ENCODE measurements at regions not wholly inside any gene's neighbourhood (a gene's known extent, or its start where the extent isn't known, plus 50 kb on each side); places are given as distances from the start of the nearest gene placed in this dataset.
"Not testable (repeated sequence)": the region's sequence is repeated elsewhere in the genome, so short reads cannot be mapped to it uniquely, and the experiment has no call there.

- DNase-seq = no peak
Measured at GRCh38 chr20:41783423-41784208, 165.4 kb upstream of the CHD6 start.

DNA sequence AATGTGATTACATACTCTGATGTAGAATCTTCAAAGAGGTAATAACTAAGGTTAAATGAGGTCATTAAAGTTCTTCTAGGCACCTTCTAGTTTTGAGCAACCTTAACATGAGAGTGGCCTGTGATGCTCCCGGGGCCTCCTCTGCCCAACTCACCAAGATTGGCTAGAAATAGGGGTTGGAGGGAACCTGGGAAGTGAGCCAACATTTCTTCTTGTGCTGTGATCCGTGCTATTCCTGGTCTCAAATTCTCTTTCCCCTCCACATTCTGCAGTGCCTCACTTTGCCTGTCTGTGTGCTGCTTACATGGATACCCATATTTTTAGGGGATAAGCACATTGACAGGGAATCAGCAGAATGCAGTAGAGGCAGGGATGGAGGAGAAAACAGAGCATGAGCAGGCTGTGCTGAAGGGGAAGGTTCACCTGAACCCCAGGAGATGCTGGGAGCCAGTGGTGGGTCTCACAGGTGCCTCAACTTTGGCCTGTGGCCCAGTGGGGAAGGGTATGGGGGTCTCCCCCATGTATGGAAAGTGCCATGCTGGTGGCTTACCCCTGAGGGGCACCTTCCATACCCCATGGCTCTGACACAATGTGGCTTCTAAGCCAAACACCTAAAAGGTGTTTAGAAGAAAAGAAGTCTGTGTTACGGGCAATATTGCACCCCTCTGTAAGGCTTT is 164.7 kb upstream of the CHD6 start:
- no peak for DNase-seq

DNA sequence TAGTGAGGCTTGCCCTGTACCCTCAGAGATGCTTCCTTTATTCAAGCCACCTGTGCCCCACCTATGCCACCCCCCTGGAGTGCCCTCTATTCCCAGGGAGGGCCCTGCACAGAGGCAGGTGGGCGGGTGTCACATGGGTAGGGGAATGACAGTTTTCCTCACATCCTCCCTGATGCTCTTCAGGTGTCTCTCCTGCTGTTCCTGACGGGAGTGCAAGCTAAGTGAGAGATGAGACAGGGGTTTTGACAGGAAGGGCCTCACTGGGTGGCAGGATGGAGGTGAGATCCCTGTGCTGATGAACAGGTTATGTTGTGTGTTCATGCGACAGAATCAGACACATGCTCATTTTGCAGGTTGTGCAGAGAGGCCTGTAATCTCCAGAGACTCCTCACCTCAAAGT is 164.1 kb upstream of the CHD6 start:
- DNase-seq = no peak

- DNase-seq = no peak
Measured at GRCh38 chr20:41776421-41776820, 158.2 kb upstream of the CHD6 start.

DNA sequence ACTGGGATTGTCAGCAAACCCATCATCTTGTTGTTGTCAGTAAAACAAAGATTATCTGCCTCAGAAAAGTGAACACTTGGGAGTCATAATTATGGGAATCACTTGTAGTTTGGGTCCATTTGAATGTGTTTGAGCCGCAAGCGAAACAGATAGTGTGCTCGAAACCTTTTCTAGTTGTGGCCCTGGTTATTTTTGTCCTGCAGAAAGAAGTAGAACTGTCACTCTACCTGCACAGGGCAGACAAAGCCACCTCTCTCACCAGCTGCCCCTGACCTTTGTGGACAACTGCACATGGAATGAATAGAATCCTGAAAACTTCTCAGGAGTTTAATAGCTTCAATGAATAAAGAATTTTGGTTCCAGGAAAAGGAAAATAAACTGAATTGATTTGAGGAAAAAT is 156.1 kb upstream of the CHD6 start:
- no peak for DNase-seq

DNA sequence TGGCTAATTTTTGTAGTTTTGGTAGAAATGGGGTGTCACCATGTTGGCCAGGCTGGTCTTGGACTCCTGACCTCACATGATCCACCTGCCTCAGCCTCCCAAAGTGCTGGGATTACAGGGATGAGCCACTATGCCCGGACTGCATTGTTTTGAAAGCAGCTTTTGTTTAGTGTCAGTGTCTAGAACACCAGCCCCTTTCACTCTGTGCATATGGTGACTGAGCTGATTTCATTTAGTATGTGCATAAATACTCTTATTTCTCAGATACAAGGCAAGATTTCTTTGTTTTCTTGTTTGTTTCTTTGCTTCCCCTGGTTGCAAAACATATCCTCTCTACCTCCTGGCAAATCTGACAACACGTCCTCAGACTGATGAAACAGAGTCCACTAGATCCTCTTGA is 152.8 kb upstream of the CHD6 start:
- no peak for DNase-seq

DNA sequence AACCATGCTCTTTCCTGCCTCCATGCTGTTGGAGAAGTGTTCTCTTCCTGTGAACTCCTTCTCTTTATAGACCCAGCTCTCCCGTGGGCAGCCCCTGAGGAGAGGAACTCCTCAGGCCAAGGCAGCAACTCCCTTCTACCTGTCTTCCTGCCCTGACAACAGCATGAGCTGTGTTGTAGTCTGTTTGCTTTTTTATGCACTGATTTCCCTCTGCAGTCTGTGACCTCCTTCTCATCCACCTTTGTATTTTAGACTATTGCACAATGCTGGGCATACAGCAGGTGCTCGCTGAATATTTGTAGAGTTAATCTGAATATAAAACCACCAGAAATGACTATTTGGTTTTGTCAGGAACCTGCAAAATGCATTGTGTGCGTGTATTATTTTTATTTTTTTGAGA is 152.2 kb upstream of the CHD6 start:
- DNase-seq = no peak

- DNase-seq = no peak
Measured at GRCh38 chr20:41769592-41770018, 151.4 kb upstream of the CHD6 start.

- no peak for DNase-seq
Measured at GRCh38 chr20:41750137-41750536, 132.0 kb upstream of the CHD6 start.

DNA sequence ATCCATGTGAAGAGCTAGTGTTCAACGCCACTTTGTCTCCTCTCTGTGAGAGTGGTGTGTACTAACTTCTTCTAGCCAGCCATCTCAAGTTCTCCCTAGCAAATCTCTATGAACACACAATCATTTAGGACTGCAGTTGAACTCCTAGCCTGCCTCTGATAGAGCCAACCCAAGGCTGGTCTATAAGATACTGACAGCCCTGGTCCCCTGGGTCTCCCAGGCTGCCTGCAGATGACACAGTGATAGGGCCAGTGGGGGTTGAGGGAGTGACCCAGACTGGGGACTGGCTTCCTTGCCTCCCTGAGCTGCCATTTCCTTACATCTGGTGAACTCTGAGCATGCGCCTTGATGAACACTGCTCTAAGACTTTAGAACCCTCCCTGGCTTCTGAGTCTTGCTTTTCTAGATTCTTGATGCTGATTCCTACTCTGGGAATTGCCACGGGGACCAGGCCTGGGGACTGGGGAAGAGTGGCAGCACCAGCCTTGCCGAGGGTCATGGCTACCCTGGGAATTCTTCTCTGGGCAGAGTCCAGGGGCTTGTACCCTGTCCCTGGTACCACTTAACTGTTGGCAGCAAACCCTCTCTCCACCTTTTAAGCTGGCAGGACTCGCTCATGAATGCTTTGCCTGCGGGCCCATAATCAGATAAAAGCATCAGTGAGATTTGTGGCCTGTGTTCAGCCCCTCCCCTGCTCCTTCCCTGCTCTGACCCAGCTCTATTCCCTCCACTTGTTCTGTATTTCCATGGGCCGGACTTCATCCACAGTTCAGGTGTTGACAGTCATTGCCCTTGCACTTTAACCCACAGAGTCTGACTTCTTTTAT is 130.8 kb upstream of the CHD6 start:
- no peak for DNase-seq

DNA sequence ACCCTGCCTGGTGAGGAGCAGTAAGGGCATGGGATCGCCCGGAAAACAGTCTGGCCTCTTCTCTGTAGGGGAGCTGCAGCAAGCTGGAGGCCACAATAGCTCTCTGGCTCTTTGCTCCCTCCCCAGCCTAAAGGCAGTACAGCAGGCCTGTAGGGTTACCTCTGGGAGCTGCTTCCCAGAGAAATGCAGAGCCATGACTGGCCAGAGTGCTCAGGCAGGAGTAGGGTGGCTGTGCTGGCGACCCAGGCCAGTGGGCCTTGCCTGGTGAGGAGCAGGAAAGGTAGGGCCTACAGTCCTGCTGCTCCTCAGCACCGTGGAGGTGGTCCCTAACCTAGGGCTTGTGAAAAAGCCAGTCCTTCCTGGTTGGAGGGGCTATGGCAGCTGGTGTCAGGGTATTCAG is 129.9 kb upstream of the CHD6 start:
- no peak for DNase-seq

GRCh38 chr20:41747226-41747625 is 129.0 kb upstream of the CHD6 start:
- DNase-seq = no peak

DNA sequence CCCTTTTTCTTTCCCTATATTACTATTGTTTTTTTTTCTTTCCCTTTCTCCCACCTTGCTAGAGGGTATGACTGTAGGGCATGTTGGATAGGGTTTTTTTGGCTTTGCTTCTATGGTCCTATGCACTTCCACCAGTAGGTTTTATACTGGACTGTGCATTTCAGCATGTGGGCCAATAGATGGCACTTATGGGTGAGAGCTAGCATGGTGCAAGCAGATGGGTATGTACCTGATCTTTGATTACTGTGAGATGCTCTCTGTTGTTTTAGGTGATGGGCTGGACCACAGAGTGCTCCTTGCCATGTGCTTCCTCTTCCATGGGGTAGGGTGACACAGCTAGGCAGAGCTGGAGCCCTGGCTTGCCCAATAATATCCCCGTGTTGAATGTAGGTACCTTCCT is 128.5 kb upstream of the CHD6 start:
- DNase-seq = no peak

- peak in 1 of 2 experiments; percentile 26 for DNase-seq
Measured at GRCh38 chr20:41738604-41739206, 120.5 kb upstream of the CHD6 start.

DNA sequence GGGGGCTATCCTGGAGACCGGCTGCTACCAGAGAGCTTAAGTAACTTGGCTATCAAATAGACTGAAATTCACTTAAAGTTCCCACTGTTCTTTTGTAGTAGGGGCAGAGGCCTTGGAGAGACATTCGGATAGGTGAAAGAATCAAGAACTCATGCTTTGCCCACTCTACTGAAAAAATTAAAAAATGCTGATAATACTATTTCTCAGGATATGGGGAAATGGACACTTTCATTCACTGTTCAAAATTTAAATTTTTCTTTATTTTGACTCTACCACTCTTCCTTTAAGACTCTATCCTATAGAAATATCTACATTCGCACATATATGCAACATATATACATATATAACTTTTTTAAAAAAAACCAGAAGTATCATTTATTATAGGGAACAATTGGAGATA is 117.8 kb upstream of the CHD6 start:
- no peak for DNase-seq

DNA sequence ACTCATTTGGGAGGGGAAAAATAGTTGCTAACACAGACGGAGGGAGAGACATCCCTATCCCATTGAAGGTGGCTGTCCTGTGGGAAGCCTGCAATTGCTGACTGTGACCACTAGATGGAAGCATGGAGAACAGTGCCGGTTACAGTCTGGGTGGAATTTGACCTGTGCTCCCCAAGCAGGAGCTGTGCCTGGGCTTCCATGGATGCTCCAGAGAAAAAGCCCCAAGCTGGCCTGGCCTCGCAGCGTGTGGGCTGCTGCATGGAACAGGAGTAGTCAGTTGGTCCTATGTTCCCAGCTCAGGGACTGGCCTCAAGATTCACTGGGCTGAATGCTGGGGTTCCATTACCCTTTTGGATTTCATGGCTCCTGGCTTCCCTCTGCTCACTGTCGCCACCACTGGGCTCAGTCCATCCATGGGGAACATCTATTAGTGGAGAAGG is 116.3 kb upstream of the CHD6 start:
- peak; percentile 10 to 32 for DNase-seq

GRCh38 chr20:41733151-41733550 is 115.0 kb upstream of the CHD6 start:
- DNase-seq = no peak

DNA sequence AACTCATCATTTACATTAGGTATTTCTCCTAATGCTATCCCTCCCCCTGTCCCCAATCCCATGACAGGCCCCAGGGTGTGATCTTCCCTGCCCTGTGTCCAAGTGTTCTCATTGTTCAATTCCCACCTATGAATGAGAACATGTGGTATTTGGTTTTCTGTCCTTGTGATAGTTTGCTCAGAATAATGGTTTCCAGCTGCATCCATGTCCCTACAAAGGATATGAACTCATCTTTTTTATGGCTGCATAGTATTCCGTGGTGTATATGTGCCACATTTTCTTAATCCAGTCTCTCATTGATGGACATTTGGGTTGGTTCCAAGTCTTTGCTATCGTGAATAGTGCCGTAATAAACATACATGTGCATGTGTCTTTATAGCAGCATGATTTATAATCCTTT is 113.0 kb upstream of the CHD6 start:
- not testable (repeated sequence) for DNase-seq

DNA sequence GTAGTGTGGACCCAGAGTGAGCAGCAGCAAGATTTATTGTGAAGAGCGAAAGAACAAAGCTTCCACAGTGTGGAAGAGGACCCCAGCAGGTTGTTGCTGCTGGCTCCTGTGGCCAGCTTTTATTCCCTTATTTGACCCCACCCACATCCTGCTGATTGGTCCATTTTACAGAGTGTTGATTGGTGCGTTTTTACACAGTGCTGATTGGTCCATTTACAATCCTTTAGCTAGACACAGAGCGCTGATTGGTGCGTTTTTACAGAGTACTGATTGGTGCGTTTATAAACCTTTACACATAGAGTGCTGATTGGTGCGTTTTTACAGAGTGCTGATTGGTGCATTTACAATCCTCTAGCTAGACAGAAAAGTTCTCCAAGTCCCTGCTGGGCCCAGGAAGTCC is 109.5 kb upstream of the CHD6 start:
- not testable (repeated sequence) for DNase-seq

DNA sequence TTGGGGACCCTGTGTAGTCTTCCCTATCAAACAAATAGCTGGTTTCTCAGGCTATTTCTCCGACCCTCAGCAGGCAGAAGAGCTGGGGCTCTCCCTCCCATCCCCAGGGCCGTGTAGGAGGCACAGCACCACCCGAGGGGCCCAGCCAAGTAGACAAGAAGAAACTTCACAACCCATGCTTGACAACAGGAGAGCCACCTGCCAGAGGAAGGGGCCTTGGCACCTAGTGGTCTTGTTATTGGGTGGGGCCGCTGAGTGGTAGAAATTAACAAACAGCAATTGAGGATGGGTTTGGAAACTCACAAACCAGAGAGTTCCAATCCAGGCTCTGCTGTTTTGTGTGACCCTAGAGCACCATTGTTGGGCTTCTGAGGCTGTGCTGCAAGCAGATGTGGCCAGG is 108.5 kb upstream of the CHD6 start:
- DNase-seq = no peak

- DNase-seq = no peak
Measured at GRCh38 chr20:41719151-41719550, 101.0 kb upstream of the CHD6 start.

- DNase-seq = no peak
Measured at GRCh38 chr20:41717483-41717882, 99.3 kb upstream of the CHD6 start.

DNA sequence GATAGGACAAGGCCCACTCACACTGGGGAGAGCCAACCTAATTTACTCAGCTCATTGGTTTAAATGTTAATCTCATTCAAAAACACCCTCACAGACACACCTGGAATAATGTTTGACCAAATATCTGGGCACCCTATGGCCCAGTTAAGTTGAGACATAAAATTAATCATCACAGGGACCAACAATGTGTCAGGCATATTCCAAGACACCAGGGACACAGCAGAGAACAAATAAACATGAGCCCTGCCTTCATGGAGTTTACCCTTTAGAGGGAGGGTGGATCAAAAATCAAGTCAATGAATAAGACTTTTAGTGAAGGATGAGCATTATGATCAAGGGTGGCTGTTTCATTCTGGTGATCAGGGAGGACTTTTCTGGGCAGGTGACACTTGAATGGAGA is 98.7 kb upstream of the CHD6 start:
- DNase-seq = no peak

Data from SW 1271 (cell line).